Breast epithelium (tissue), 4 donors: ENCODE measurements at regions not wholly inside any gene's neighbourhood (a gene's known extent, or its start where the extent isn't known, plus 50 kb on each side); places are given as distances from the start of the nearest gene placed in this dataset.

Experiments
- DNase-seq, 2 donors: peaks; one replicate each; pipeline ENCODE4 v3.0.0-alpha.2; 2019; ENCODE audit warnings: low spot score in 2 of 2
- H3K27ac ChIP-seq, 2 donors: fragments of 200-600 bp; sonication (generic) in 1 of 2; one replicate each; pipeline ENCODE4 v1.5.1; 2016 to 2019; ENCODE audit warnings: mild to moderate bottlenecking in 1 of 2
- H3K27me3 ChIP-seq, 2 donors: fragments of 200-600 bp; sonication (generic) in 1 of 2; one replicate each; pipeline versions ENCODE4 v1.5.1 to v1.6.0; 2017 to 2019; ENCODE audit warnings: control low read depth in 1 of 2, mild to moderate bottlenecking in 1 of 2
- H3K36me3 ChIP-seq: fragments of 200-600 bp; one replicate; pipeline ENCODE4 v1.5.1; 2019
- H3K4me1 ChIP-seq, 2 donors: fragments of 200-600 bp; sonication (generic); one replicate each; pipeline ENCODE4 v1.5.1; 2016 to 2019; ENCODE audit warnings: control low read depth in 1 of 2
- H3K4me3 ChIP-seq, 3 donors: fragments of 200-600 bp; sonication (generic); 1 replicate in 2 of 3; 2 replicates in 1 of 3; pipeline ENCODE4 v1.5.1; 2016 to 2019; ENCODE audit warnings: mild to moderate bottlenecking in 3 of 3, moderate library complexity in 2 of 3
- H3K9me3 ChIP-seq, 2 donors: fragments of 200-600 bp; sonication (generic) in 1 of 2; one replicate each; pipeline ENCODE4 v1.5.1; 2016 to 2019; ENCODE audit warnings: control low read depth in 1 of 2
- CTCF ChIP-seq, 3 donors: fragments of 450-650 bp; IDR thresholded peaks; one replicate each; pipeline ENCODE4 v1.5.1; 2016 to 2017; ENCODE audit warnings: antibody characterized with exemption in 3 of 3, mild to moderate bottlenecking in 3 of 3, moderate library complexity in 3 of 3
- POLR2A ChIP-seq: fragments of 450-650 bp; IDR thresholded peaks from one replicate; pipeline ENCODE4 v1.6.1; 2016; ENCODE audit warnings: antibody characterized with exemption, mild to moderate bottlenecking, moderate library complexity
- POLR2AphosphoS5 ChIP-seq, 3 donors: sonication (generic); formaldehyde crosslinking; IDR thresholded peaks; one replicate each; pipeline ENCODE4 v1.6.1; 2017; ENCODE audit warnings: antibody characterized with exemption in 3 of 3
- intact Hi-C: fragments of 100-400 bp; cut with DNase I; formaldehyde crosslinking; loops from one replicate; pipeline ENCODE4 v1.15.1; 2023; ENCODE audit warnings: low total_unique reads

- no peaks in the 10 kb centered on the region for H3K36me3 ChIP-seq
- no peak for TF ChIP-seq POLR2AphosphoS5 (IDR thresholded peaks at IDR 0.05)
- TF ChIP-seq POLR2A, result no peak
- TF ChIP-seq CTCF (IDR thresholded peaks at IDR 0.05), result no peak
- H3K27me3 ChIP-seq, result no peaks in the 10 kb centered on the region
- no peak overlapping the region for H3K4me3 ChIP-seq
- no peak overlapping the region for H3K27ac ChIP-seq
- H3K4me1 ChIP-seq, result no peaks in the 10 kb centered on the region
- peaks cover 0 to 5% of the 10 kb centered on the region in 2 donors for H3K9me3 ChIP-seq
- no peak for DNase-seq
- intact Hi-C loops, result no loop called here
These were observed 160.0 kb upstream of the PCDH15 start for GRCh38 chr10:54961040-54961439.

GRCh38 chr10:54958844-54959243, 157.8 kb upstream of the PCDH15 start:
- intact Hi-C loops, result no loop called here
- no peak for TF ChIP-seq POLR2AphosphoS5 (IDR thresholded peaks at IDR 0.05)
- TF ChIP-seq CTCF (IDR thresholded peaks at IDR 0.05), result no peak
- TF ChIP-seq POLR2A, result no peak
- H3K9me3 ChIP-seq, result peaks cover 0 to 5% of the 10 kb centered on the region in 2 donors
- DNase-seq, result no peak
- no peak overlapping the region for H3K4me3 ChIP-seq
- H3K27ac ChIP-seq, result no peak overlapping the region
- H3K36me3 ChIP-seq, result no peaks in the 10 kb centered on the region
- no peaks in the 10 kb centered on the region for H3K27me3 ChIP-seq
- H3K4me1 ChIP-seq, result no peaks in the 10 kb centered on the region

GRCh38 chr10:54947605-54948004, 146.6 kb upstream of the PCDH15 start:
- no peaks in the 10 kb centered on the region for H3K4me1 ChIP-seq
- intact Hi-C loops, result no loop called here
- H3K36me3 ChIP-seq, result no peaks in the 10 kb centered on the region
- H3K9me3 ChIP-seq, result no peaks in the 10 kb centered on the region
- H3K4me3 ChIP-seq, result no peak overlapping the region
- DNase-seq, result no peak
- no peak overlapping the region for H3K27ac ChIP-seq
- no peak for TF ChIP-seq CTCF (IDR thresholded peaks at IDR 0.05)
- TF ChIP-seq POLR2A, result no peak
- TF ChIP-seq POLR2AphosphoS5 (IDR thresholded peaks at IDR 0.05), result no peak
- H3K27me3 ChIP-seq, result no peaks in the 10 kb centered on the region

GRCh38 chr10:54940418-54940817, 139.4 kb upstream of the PCDH15 start:
- no peak overlapping the region for H3K4me3 ChIP-seq
- no peak overlapping the region for H3K27ac ChIP-seq
- intact Hi-C loops, result no loop called here
- DNase-seq, result no peak
- TF ChIP-seq POLR2A (no peak), POLR2AphosphoS5 (IDR thresholded peaks at IDR 0.05) (no peak), CTCF (IDR thresholded peaks at IDR 0.05) (no peak)
- no peaks in the 10 kb centered on the region for H3K9me3 ChIP-seq
- no peaks in the 10 kb centered on the region for H3K4me1 ChIP-seq
- no peaks in the 10 kb centered on the region for H3K36me3 ChIP-seq
- H3K27me3 ChIP-seq, result no peaks in the 10 kb centered on the region

- TF ChIP-seq POLR2A (no peak), POLR2AphosphoS5 (IDR thresholded peaks at IDR 0.05) (no peak), CTCF (IDR thresholded peaks at IDR 0.05) (no peak)
- intact Hi-C loops, result no loop called here
These were observed 113.0 kb upstream of the PCDH15 start for GRCh38 chr10:54914049-54914448.

More at GRCh38 chr10:54914049-54914448, 113.0 kb upstream of the PCDH15 start:
- no peak overlapping the region for H3K27ac ChIP-seq
- H3K4me3 ChIP-seq, result no peak overlapping the region
- H3K4me1 ChIP-seq, result no peaks in the 10 kb centered on the region
- no peak for DNase-seq
- H3K36me3 ChIP-seq, result no peaks in the 10 kb centered on the region
- no peaks in the 10 kb centered on the region for H3K27me3 ChIP-seq
- H3K9me3 ChIP-seq, result peaks cover 9 to 11% of the 10 kb centered on the region in 2 donors
